Choroid plexus epithelial cell (primary cell): ENCODE measurements at regions not wholly inside any gene's neighbourhood (a gene's known extent, or its start where the extent isn't known, plus 50 kb on each side); places are given as distances from the start of the nearest gene placed in this dataset.

Experiments used
- DNase-seq: peaks from one replicate; pipeline ENCODE4 v3.0.0-alpha.2; 2010; ENCODE audit warnings: low read depth
- H3K4me3 ChIP-seq: 2 replicates; pipeline ENCODE4 v1.5.1; 2011; ENCODE audit warnings: low read depth, mild to moderate bottlenecking, control low read depth, low read length, moderate library complexity
- CTCF ChIP-seq: conservative IDR thresholded peaks from 2 replicates; pipeline ENCODE4 v1.5.1; 2011; ENCODE audit warnings: low read depth, mild to moderate bottlenecking, control low read depth, inconsistent platforms, low read length, moderate library complexity

GRCh38 chr6:134642279-134642678 is 307.6 kb downstream of the ALDH8A1 start:
- H3K4me3 ChIP-seq, result no peak overlapping the region
- no peak for DNase-seq
- no peak for TF ChIP-seq CTCF

GRCh38 chr6:134640975-134641429 is 308.9 kb downstream of the ALDH8A1 start:
- TF ChIP-seq CTCF, result peak; percentile 98
- no peak overlapping the region for H3K4me3 ChIP-seq
- DNase-seq, result peak; percentile 98

GRCh38 chr6:134640229-134640628 is 309.7 kb downstream of the ALDH8A1 start:
- DNase-seq, result no peak
- TF ChIP-seq CTCF, result no peak
- no peak overlapping the region for H3K4me3 ChIP-seq

GRCh38 chr6:134637847-134638437 is 312.0 kb downstream of the ALDH8A1 start:
- TF ChIP-seq CTCF, result no peak
- no peak overlapping the region for H3K4me3 ChIP-seq
- DNase-seq, result no peak

- no peak overlapping the region for H3K4me3 ChIP-seq
- TF ChIP-seq CTCF, result no peak
- DNase-seq, result no peak
These were observed 312.6 kb downstream of the ALDH8A1 start for GRCh38 chr6:134637282-134637681.

- no peak overlapping the region for H3K4me3 ChIP-seq
- TF ChIP-seq CTCF, result no peak
- peak; percentile 52 for DNase-seq
These were observed 313.6 kb downstream of the ALDH8A1 start for GRCh38 chr6:134636186-134636799.

GRCh38 chr6:134634966-134635365 is 314.9 kb downstream of the ALDH8A1 start:
- DNase-seq, result no peak
- TF ChIP-seq CTCF, result no peak
- no peak overlapping the region for H3K4me3 ChIP-seq
